ENCODE measurements at regions not wholly inside any gene's neighbourhood (a gene's known extent, or its start where the extent isn't known, plus 50 kb on each side); places are given as distances from the start of the nearest gene placed in this dataset.
"Not testable (repeated sequence)": the region's sequence is repeated elsewhere in the genome, so short reads cannot be mapped to it uniquely, and the experiment has no call there.

DNA sequence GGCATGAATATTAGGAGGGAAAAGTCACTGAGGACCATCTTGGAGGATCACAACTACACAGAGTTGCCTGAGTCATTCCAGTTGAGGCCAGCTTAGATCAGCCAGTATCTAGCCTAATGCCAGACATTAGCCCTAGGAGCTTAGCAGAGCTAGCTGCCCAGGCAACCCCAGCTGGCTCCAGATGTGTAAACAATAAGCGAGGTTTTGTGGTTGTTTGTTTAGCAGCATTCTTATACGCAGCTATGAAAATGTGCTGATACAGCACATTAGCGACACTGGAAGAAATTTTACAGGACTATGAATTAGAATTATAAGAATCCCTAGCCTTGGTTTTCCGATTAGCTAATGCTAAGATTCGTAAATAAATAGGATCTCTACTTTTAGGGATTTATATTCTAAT lies 59.3 kb downstream of the BTBD3 start:
- no peak for DNase-seq (ENCODE audit: low read depth)

DNA sequence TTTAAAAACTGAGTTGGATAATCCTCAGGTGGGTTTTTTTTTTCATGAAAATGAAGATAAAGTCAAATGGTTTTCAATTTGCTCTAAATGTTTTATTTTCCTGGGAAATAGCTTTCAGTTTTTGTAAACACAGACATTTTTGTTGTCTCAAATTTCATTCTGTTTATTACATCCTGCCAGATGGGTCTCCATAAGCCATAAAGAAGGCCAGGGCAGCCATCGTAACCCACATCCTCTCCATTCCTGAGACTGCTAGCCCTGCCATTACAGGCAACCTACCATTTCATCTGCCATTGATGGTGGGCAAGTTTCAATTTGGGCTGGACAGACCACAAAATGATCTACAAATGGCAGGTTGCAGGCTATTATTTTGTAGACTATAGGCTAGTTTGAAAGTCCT lies 60.8 kb downstream of the BTBD3 start:
- no peak for DNase-seq (ENCODE audit: low read depth)

DNA sequence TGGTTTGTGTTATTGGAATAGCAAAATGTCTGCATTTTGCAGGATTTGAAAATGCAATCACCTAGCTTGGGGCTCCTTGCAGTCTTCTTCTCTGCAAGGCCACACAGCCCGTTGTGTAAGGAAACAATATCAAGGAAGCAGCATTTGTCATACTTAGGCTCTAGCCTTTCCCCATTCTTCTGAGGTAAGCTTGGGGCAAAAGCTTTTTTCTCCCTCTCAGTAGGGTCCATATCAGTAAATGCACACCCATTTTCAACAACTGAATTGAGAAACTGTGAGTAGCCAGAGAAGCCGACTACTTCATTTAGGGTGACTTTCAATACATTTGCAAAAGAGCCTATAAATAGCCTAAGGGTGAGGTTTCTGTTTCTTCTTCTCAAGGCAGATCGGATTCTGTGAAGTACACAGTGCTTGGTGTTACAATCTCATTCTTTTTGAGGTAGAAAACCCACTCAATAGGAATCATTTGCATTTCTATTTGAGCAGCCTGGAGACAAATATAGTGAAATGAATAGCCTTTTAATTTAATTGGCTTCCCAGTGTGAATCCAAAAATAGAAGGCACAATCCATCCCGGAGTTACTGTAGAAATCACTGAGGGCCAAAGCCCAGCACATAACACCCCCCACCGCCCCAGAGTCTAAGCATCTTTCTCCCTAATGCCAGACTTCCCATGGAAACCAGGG lies 61.8 kb downstream of the BTBD3 start:
- no peak for DNase-seq (ENCODE audit: low read depth)

DNA sequence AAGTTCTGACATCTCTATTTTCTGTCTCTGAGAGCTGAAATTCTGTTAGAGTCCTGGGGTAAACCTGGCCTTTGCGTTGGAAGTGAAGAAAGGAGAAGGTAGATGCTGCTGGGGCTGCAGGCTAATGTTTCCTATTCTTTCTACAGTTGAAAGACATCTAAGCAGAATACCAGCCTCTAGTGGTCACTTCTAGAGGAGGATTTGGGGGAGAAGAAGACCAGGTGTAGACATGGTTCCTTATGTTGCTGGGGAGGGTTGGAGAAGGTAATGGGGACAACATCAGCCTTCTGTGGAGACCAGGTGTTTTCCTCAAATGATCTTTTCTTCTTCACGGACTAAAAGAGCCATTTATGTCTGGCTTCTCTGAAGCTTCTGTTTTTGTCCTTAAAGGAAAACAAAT lies 62.6 kb downstream of the BTBD3 start:
- DNase-seq (ENCODE audit: low read depth) = no peak

DNA sequence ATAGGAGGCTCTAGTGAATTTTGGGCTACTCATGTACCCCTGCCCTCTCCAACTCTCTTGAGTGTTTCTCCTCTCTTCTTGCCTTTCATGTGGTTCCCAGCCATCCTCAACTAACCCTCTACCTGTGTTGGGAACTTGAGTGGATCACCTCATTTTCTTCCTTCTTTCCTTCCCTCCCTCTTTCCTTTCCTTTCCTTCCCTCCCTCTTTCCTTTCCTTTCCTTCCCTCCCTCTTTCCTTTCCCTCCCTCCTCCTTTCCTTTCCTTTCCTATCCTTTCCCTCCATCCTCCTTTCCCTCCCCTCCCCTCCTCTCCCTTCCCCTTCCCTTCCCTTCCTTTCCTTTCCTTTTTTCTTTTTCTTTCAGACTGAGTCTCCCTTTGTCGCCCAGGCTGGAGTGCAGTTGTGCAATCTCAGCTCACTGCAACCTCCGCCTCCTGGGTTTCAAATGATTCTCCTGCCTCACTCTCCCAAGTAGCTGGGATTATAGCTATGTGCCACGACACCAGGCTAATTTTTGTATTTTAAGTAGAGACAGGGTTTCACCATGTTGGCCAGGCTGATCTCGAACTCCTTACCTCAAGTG lies 63.8 kb downstream of the BTBD3 start:
- DNase-seq (ENCODE audit: low read depth) = no peak

DNA sequence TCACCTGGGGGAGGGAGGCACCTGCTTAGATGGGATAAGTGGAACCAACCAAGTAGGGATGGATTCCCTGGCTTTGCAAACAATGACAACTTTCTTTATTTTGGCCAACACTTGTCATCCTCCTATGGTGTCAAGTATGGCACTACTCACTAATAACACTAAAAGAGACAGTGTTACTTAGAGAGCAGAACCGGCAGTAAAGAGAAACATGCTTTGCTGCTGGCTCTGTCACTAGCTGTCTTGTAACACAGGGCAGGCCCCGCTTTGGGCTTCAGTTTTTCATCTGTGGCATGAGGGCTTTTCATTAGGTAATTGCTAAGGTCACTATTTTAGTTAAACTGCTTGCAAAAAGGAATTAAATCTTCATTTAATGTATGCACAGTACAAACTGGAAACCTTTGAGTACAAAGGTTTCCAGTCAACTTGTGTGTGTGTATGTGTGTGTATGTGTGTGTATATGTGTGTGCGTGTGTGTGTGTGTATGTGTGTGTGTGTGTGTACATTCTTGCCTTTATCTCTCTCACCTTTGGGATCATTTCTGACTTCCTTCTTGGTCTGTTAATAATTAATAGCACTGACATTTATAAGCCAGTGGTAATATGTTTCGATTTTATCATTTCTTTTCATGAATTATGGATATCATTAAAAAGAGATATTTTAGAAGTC lies 64.7 kb downstream of the BTBD3 start:
- DNase-seq (ENCODE audit: low read depth) = no peak

DNA sequence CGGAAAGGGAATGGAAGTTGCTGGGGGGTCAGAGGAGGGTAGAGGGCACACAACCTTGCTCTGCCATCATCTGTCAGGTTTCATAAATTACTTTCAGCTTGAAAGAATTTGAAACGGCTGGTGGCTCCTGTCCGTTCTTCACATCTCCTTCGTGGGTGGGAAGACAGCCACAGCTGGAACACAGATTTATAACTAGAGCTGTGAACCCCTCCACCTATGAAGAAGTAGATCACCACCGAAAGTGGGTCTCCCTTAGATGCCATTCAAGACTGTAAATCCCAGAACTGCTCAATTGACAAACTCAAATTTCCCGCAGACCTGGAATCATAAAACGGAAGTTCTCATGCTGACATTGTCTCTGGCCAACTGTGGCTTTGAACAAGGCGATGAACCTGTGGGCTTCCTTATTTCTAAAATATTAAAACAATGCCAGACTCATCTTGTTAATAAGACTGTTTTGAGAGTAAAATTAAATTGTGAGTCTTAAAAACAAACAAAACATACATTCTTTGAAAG lies 65.3 kb downstream of the BTBD3 start:
- no peak for DNase-seq (ENCODE audit: low read depth)

DNA sequence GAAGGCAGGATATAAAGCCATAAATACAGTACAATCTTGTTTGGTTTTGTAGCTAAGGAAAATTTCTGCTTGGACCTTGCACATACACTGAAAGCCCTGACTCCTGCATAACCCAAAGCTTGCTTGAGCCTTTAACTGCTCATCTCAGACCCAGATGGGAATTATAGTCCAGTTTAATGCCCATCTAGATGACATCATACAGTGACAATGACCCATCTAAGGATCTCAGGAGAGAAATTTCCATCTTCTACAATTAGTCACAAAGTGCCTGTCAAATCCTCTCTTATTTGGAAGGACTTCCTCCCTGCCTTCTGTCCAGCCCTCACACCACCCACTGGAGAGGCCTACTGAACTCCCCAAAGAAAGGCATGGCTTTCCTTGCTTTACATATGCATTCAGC lies 69.3 kb downstream of the BTBD3 start:
- DNase-seq (ENCODE audit: low read depth) = no peak

DNA sequence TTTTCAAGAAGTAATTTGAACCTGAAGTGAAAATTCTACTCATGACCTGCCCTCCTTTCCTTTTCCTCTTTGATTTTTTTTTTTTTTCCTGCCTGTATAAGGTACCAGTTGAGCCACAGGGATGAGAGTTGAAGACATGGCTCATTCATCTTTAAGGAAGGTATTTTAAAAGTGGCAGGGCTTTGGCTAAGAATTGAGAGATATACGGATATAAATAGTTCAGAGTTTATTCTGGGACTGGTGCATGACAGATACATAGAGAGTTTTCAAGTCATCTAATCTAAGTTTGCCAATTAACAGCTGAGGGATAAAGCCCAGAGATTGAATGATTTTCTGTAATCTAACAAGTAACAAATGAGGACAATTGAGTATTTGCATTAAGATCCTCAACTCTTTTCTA lies 69.8 kb downstream of the BTBD3 start:
- DNase-seq (ENCODE audit: low read depth) = no peak

DNA sequence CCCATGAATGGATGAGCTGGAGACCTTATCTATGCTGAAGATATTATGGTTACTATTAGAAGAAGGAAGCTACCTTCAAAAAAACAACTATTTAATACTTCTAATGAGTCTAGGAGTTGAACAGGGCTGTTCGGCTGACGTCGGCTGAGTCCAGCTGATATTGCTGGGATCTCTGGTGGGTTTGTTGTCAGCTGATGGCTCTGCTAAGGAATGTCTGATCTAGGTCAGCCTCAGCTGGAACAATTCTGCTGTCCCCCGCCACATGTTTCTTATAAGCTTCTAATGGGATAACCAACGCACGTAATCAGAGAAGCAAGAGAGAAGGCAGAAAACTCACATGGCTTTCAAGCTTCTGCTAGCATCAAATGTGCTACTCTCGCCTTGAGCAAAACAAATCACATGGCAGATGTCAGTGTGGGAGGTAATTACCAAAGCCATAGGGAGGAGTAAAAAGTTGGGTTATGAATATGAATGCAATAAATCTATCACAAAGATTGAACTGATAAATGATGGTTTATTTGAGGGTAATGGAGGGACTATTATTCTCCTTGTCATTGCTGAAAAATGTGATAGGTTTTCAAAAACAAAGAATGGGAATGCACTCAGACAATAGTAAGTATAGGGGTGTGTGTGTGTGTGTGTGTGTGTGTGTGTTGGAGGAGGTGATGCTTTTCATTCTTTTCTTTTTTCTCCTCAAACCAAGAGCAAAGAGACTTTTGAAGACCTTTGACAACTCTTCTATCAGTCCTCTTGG lies 71.5 kb downstream of the BTBD3 start:
- no peak for DNase-seq (ENCODE audit: low read depth)

DNA sequence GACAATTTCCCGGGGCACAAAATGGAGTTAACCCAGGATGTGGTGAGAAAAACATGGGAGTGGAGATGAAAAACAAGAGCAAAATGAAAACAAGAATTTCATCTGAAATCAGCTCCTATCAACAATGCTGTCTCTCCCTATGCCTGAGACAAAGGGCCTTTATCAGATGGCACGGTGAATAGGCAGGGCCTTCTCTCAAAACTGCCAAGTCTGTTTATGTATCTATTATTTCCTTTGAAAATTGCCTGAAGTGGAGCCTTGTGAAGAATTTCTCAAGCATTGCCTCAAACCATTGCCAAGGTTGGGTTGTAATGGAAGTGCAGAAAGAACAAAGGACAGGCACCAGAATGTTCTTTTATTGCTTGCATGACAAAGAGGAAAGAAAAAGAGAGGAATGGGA lies 74.7 kb downstream of the BTBD3 start:
- no peak for DNase-seq (ENCODE audit: low read depth)

DNA sequence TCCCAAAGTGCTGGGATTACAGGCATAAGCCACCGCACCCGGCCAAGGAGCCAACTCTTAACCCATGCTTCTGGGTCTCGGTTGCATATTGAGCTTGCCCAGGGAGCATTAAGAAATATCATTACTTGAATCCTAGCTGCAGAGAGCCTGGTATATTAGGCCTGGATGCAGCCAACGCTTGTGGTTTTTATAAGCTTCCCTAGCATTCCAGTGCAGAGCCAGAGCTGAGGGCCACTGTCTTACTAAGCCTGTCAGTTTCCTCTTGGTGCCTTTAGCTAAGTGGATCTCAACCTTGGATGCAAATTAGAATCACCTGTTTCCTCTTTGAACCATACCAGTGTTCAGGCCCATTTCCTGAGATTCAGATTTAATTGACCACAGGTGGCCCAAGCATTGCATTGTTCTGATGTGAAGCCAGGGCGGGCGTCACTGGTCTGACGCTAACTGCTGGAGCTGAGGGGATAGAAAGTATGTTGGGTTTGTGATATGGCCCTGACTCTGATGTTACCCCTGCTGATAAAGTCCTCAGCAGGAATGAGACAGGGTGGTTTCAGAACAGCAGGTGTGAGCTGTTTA lies 76.3 kb downstream of the BTBD3 start:
- no peak for DNase-seq (ENCODE audit: low read depth)

DNA sequence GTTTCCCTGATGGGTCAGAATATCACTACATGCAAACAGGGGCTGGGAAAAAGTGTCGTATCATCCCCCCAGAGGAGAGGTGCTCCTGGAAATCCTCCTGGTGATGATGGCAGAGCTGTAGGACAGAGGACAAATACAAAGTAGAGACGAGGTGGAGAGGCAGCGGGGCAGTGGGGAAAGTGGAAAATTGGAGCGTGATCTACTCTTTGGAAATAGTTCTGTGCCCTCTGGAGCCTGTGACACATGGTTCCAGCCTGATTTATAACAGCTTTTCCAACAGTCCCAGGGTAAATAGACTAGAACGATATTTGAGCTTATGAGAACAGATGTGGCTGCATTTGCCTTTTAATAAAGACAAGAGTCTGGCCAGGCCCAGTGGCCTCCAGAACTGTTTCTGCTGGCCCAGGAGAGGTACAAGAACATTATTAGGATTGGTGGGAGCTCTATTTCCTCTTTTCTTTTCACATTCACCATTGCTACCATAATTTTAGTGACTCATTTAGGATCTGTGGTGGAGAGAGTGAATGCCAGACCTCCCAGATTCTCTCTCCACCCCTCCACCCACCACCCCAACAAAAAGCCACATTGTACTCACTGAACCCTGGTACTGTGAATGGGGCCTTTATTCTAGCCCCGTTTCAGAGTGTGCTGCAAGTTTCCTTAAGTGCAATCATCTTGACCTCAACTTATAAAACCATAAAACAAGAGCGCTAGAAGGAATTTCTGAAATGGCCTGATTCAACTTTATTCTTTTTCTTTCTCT lies 78.3 kb downstream of the BTBD3 start:
- DNase-seq (ENCODE audit: low read depth) = no peak

DNA sequence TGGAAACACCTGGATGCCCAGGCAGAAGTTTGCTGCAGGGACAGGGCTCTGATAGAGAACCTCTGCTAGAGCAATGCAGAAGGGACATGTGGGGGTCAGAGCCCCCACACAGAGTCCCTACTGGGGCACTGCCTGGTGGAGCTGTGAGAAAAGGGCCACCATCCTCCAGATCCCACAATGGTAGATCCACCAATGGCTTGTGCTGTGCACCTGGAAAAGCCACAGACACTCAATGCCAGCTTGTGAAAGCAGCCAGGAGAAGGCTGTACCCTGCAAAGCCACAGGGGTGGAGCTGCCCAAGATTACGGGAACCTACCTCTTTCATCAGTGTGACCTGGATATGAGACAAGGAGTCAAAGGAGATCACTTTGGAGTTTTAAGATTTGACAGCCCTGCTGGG lies 87.1 kb downstream of the BTBD3 start:
- not testable (repeated sequence) for DNase-seq (ENCODE audit: low read depth)

DNA sequence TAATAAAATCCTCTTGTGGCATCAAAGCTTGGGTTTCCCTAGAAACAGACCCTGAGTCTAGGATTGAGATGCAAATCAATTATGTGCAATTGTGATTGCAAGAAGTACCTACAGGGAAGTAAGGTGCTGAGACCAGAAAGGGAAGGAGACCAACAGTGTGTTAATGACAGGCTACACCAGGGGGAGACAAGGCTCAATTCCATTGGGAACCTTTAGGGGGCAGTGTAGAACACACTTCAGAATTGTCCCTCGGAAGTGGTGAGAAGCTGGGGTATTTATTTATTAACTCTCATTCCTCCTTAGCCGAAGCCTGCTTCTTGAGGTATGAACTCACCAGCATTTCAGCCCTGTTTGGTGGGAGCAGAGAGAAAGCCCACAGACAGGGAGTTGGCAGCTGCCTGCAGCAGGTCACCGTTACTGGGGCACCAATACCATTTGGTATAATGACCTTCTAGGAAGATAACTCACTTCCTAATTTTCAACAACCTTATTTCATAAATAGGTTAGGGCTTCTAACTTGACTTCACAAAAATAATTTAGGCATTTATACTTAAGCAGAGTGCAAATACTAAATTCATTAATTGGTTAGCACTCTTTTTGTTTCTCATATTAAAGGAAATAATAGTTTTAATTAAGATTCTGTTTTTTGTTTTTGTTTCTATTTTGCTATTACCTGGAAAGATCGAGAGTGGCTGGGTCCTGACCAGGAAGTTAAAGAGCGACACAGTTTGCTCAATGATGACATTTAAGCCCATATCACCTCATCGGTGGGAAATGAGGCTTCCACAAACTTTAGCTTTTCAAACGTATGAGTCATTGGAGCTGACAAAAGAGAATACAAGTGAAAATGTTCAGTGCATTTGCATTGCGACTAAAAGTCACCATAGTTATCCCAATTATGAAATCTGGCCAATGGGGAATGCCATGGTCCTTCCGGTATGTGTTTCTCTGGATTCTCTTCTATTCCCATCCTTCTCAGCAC lies 94.8 kb downstream of the BTBD3 start:
- DNase-seq (ENCODE audit: low read depth) = no peak

DNA sequence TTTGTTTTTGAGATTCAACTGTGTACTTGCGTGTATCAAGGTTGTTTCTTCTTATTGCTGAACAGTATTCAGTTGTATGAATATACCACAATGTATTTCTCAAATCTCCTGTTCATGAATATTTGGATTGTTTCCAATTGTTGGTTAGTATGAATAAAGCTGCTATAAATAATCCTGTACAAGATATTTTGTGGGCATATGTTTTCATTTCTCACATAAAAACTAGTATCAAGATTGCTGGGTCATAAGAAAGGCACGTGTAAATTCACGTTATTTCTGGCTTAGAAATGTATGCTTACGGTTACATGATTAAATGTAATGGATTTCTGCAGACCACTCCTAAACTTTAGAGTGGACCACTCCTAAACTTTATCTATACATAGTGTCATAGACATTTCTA lies 96.6 kb downstream of the BTBD3 start:
- no peak for DNase-seq (ENCODE audit: low read depth)

DNA sequence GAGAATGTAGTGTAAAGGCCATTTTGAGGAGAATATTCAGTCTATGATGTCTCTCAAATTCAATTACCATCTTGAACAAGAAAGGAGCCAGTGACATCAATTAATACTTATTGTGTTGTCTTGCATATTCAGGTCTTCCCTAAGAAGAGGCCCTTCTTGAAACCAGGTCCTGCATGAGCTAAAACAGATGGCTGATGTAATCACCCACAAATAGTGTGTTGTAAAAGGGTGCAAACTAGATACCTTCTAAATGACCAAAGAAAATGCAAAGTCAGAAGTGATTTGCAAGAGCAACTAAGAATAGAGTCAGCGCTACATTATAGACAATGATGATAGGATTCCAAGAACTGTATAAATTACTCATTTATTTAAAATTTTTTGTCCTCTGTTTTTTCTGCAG lies 97.0 kb downstream of the BTBD3 start:
- no peak for DNase-seq (ENCODE audit: low read depth)

DNA sequence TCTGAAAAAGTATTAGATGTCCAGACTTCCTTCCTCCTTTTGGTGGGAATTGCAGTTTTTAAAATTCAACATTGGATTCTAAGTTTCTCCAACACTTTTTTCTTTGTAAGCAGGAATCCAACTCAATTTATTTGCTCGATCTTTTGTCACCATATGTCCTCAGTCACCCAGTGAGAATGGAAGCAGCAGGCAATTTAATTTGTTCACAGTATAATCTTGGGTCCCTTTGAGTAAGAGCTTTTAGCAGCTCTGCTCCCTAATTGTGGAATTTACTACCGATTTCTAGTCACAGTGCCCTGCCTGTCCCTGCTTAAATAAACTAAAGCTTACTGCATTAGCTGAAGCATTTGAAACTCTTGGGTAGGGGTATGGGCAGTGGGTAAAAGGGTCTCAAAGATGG lies 98.6 kb downstream of the BTBD3 start:
- DNase-seq (ENCODE audit: low read depth) = no peak

DNA sequence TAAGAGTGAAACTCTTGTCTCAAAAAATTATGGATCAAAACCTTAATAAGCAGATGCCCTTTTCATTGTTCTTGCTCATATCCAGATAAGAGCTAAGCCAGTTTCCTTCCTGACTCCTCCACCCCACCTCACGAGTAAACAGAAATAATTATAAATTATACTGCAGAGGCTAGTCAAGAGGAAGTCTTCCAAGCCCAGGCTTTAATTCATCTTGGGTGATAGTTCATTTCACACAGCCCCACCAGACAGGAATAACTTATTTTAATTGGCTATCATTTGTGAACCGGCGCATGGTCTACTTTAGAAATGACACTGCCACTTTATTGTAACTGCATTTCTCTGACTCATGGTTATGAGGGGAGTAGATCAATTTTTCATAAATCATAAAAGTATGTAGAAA lies 102.0 kb downstream of the BTBD3 start:
- no peak for DNase-seq (ENCODE audit: low read depth)

DNA sequence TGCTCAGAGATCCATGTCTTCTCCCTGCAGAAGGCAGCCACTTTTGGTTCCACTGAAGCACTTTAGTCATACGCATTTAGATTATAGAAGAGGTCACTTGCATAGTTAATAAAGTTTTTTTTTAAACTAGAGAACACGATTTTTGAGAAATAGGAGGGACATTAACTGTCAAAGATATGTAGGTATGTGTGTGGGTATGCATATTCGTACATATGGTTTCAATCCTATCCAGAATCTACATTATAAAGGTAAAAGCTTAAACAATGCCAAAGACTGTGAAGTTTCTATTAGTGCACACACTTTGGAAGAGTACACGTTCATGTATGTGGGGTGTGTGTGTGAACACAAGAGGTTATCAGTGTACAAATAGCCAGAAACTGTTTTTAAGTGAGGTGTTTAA lies 103.2 kb downstream of the BTBD3 start:
- no peak for DNase-seq (ENCODE audit: low read depth)

DNA sequence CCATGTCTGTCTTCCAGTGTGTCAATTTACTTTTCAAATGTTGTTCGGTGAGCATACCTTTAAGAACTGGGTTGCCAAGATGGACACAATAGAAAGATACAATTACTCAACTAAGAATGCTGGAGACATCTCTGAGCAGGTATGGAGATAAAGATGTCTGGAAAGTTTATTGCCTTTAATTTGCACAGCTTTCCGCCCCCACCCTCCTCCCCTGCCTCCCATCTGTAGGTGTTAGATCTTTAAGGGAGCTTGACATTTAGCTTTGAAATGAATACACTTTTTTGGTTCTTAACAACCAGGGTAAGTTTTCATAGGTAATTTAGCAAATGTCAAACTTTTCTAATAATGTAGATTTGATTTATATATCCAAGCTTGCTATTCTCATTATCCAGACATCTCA lies 104.4 kb downstream of the BTBD3 start:
- DNase-seq (ENCODE audit: low read depth) = no peak

All from stimulated activated CD8-positive, alpha-beta memory T cell treated with anti-CD3 and anti-CD28 coated beads, Interleukin-12 subunit alpha, Interleukin-12 subunit beta, amount 100 ng/mL, for 1 hour (primary cell).